Activated CD4-positive, alpha-beta T cell treated with anti-CD3 and anti-CD28 coated beads, Interleukin-2, Interleukin-4, amounts not matched to agents 100 ng/mL and 50 ng/mL, durations not matched to agents 16 hours and 8 hours (primary cell): ENCODE measurements at regions not wholly inside any gene's neighbourhood (a gene's known extent, or its start where the extent isn't known, plus 50 kb on each side); places are given as distances from the start of the nearest gene placed in this dataset.
"Not testable (repeated sequence)": the region's sequence is repeated elsewhere in the genome, so short reads cannot be mapped to it uniquely, and the experiment has no call there.

Source experiments
- DNase-seq: peaks from one replicate; pipeline ENCODE4 v3.0.0-alpha.2; 2020; ENCODE audit warnings: low spot score

DNA sequence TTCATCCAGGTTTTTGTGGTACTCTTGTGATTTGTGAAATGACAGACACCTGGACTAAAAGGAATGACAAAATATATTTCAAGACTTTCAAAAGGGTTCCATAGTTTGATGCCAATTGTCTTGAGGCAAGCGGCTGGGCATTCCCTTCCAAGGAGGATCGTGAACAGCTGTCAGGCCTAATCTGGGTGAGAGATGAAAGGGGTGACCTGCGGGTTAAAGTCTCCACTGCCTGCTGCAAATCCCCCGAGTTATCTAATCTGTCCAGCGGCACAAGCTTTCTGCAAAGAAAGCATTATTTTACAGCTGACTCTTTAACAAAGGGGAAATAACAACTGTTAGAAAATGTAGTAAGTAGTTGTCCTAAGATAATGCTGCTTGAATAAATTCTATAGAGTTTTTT lies 128.7 kb upstream of the MB21D2 start:
- DNase-seq: no peak

DNA sequence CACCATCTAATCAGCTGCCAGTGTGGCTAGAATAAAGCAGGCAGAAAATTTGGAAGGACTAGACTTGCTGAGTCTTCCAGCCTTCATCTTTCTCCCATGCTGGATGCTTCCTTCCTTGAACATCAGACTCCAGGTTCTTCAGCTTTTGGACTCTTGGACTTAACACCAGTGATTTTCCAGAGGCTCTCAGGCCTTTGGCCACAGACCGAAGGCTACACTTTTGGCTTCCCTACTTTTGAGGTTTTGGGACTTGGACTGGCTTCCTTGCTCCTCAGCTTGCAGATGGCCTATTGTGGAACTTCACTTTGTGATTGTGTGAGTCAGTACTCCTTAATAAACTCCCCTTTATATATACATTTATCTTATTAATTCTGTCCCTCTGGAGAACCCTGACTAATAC lies 129.8 kb upstream of the MB21D2 start:
- DNase-seq: not testable (repeated sequence)

GRCh38 chr3:193048127-193048526 lies 130.5 kb upstream of the MB21D2 start:
- no peak for DNase-seq

- no peak for DNase-seq
These were observed 132.3 kb upstream of the MB21D2 start for GRCh38 chr3:193049935-193050334.

GRCh38 chr3:193051314-193051713 lies 133.7 kb upstream of the MB21D2 start:
- no peak for DNase-seq

GRCh38 chr3:193052354-193053045 lies 134.8 kb upstream of the MB21D2 start:
- no peak for DNase-seq

DNA sequence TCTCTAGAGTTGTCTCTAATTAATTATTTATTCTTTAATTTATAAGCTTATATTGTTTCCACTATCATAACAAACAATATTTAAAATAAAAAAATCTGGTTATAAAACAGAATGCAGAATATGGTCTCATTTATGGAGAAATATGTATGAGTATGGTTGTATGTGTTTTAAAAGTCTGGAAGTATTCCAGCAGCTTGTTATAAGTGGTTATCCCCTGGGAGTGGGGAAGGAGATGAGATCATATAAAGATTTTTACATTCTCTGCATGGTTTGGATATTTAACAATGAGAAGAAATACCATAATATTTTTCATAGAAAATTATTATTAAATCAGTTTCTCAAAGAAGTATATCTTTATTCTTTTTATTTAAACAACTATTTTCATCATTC lies 135.4 kb upstream of the MB21D2 start:
- DNase-seq: no peak

DNA sequence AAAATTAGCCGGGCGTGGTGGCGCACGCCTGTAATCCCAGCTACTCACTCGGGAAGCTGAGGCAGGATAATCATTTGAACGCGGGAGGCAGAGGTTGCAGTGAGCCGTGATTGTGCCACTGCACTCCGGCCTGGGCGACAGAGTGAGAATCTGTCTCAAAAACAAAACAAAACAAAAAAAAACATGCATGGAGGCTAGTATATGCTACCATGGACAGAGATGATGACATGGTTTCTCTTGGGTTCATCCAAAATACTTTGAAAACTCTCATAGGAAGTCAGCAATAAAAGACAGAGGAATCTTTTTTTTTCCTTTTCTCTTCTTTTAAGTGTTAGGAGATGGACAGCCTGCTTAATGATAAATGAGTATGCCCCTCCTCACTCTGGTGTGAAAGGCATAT lies 137.7 kb upstream of the MB21D2 start:
- no peak for DNase-seq

- DNase-seq: no peak
These were observed 140.0 kb upstream of the MB21D2 start for GRCh38 chr3:193057616-193058015.

GRCh38 chr3:193060748-193061546 lies 143.3 kb upstream of the MB21D2 start:
- DNase-seq: no peak

DNA sequence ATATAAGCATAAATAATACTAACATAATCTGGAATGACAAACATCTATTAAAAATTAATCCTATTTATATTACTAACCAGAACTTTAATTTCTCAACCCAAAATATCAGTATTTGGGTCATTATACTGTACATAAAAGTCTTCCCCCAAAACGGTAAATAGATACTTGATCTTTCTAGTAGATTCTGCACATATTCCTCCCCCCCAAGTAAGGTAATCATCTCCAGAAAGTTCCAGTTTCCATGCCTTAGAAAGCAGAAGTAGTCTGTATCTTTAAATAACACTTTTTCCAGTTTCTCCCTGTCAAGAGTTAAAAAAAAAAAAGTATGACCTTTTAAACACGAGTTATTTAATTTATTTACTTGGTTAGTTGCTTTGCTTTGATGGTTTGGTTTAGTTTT lies 150.7 kb upstream of the MB21D2 start:
- DNase-seq: no peak

DNA sequence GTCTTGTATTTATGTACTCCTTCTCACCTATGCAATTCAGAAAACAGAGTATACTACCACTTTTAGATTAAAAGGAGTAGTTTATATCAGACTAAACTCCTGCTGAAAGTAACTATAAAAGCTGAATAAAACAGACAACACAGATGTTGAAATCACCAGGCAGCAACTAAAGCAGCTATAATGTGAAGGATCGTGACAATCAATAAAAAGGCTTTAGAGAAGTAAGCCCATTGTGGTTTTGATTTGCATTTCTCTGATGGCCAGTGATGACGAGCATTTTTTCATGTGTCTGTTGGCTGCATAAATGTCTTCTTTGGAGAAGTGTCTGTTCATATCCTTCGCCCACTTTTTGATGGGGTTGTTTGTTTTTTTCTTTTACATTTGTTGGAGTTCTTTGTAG lies 152.1 kb upstream of the MB21D2 start:
- DNase-seq: not testable (repeated sequence)

DNA sequence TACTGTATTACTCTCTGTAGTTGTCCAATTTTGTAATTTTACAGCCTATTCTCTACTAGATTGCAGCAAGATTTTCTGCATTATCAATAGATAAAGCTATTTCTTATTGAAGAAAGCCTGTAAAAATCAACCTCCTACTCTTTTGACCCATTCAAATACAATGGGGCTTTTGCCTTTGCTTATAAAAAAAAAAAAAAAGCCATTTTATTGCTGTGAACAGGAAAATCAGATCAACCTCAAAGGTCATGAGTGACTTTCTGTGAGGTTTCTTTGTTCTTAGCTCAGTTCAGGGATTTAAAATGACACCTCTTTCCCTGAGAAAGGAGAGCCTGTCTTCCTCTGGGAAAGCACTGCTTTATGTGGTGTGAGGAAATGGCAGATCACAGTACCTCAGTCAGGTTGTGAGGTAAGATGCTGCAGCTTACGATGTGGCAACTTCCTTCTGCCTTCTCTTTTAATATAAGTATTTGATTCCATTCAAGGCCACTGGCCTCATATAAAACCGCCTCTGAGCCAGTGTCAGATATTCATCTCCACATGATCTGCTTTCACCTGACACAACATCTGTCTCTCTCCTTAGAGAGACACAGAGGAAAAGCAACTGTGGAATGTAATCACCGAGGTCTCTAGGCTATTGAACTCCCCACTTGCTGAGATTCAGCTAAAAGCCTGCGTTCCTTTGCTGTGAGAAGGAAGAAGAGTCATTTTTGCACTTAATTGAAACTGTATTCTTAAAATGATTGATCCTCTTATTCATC lies 161.5 kb upstream of the MB21D2 start:
- no peak for DNase-seq

GRCh38 chr3:193080821-193081365 lies 160.1 kb upstream of the PLAAT1 start:
- DNase-seq: no peak

GRCh38 chr3:193085655-193086054 lies 155.4 kb upstream of the PLAAT1 start:
- no peak for DNase-seq

GRCh38 chr3:193086681-193087080 lies 154.3 kb upstream of the PLAAT1 start:
- DNase-seq: no peak

- DNase-seq: no peak
These were observed 153.7 kb upstream of the PLAAT1 start for GRCh38 chr3:193087336-193087735.

GRCh38 chr3:193095366-193095765 lies 145.7 kb upstream of the PLAAT1 start:
- no peak for DNase-seq

- DNase-seq: no peak
These were observed 144.9 kb upstream of the PLAAT1 start for GRCh38 chr3:193096076-193096475.

DNA sequence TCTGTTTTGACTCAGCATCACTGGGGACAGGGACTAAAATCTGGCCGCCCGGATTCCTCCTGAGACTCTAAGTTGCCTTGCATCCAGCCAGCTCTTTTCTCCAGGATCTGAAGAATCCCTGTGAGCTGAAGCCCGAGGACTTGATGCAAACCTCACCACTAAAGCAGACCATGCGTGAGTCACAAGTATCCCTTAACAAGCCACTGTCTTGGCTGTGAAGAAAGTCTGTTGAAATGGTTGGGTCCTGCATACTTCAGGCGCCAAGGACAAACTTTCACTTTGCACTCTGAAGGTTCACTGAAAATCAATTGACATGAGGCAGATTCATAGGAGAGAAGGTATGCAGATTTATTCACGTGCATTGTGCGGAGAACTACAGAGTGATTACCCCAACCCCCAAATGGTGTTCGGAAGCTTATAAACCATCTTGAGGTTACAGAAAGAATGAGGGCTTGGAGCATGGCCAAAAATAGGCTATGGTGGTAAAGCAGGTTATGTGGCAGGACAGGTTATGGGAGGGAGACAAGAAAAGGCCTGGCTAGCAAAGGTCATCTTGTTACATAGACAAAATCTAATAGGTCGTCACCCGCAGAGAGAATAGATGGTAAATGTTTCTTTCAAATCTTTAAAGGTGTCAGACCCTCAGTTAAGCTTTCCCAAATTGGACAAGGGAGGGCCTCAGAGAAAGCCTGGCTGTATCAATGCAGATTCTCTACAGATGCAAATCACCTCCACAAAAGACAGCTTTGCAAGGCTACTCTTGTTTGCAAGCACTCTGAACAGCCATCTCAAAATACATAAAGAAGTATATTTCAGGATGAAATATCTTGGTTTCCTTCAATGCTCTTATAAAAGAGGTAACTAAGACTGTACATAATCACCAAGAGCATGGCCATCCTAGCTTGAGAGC lies 126.3 kb upstream of the PLAAT1 start:
- DNase-seq: no peak

GRCh38 chr3:193116871-193117270 lies 124.2 kb upstream of the PLAAT1 start:
- no peak for DNase-seq

DNA sequence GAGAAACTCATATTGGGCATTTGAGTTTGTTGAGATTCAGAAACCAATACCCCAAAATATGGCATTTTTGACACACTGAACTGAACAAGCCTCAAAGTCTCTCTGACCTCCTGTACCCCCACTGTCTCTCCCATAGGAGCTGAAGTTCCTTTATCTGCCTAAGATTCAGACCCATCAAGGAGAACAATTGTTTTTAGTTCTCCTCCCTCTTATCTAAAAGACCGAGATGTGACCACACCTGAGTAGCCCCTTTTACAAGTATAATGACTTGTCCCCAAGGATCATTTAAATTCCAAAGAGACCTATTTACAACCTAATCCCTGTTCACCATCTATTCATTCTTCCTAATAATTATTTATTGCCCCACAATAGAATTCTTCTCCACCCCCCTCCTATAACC lies 122.1 kb upstream of the PLAAT1 start:
- no peak for DNase-seq
